ENCODE measurements at regions not wholly inside any gene's neighbourhood (a gene's known extent, or its start where the extent isn't known, plus 50 kb on each side); places are given as distances from the start of the nearest gene placed in this dataset.

GRCh38 chr10:126729314-126729870 is 58.9 kb upstream of the C10orf90 start:
- TF ChIP-seq CTCF (IDR thresholded peaks at IDR 0.05): no peak
- no peak for TF ChIP-seq POLR2A (IDR thresholded peaks at IDR 0.05)

All from tibial nerve (tissue), 3 donors.